ENCODE measurements at regions not wholly inside any gene's neighbourhood (a gene's known extent, or its start where the extent isn't known, plus 50 kb on each side); places are given as distances from the start of the nearest gene placed in this dataset.

- in situ Hi-C loops (cut with MboI) (no loop called here), intact Hi-C loops (cut with micrococcal nuclease) (no loop called here)
- POLR2A ChIA-PET, result interaction anchor here (0.6 kb wide), 1 partner anchor 8 kb away, joined by 4 read pairs; no protein-coding TSS in a partner anchor
- Histone ChIP-seq H4K20me1 (replicated peaks; ENCODE audit: control insufficient read depth, insufficient read depth, low read length) (no peaks in the 10 kb centered on the region), H3K4me1 (replicated peaks in 1 of 2; ENCODE audit: control insufficient read depth in 2 of 2, insufficient read depth in 2 of 2, low read length in 2 of 2) (no peaks in the 10 kb centered on the region), H3K9me1 (ENCODE audit: control insufficient read depth, insufficient read depth, low read length) (no peaks in the 10 kb centered on the region), H3K4me3 (no peak overlapping the region), H3K9ac (ENCODE audit: insufficient read depth in 1 of 2, low read depth in 2 of 2, low read length in 2 of 2) (no peak overlapping the region), H3K4me2 (ENCODE audit: insufficient read depth, low read length) (no peak overlapping the region), H2AFZ (ENCODE audit: low read depth, low read length) (no peak overlapping the region), H3K79me2 (ENCODE audit: control insufficient read depth, insufficient read depth, low read length) (no peaks in the 10 kb centered on the region), H3K36me3 (ENCODE audit: control insufficient read depth, insufficient read depth, low read length) (no peaks in the 10 kb centered on the region), H3K27ac (ENCODE audit: extremely low read depth, low read depth, low read length) (no peak overlapping the region), H3K9me3 (replicated peaks; ENCODE audit: control insufficient read depth, insufficient read depth, low read depth, low read length) (no peaks in the 10 kb centered on the region), H3K27me3 (ENCODE audit: control insufficient read depth in 2 of 2, insufficient read depth in 2 of 2, low read length in 2 of 2) (no peaks in the 10 kb centered on the region)
- 0% methylated on average over 7 of the region's 8 CpGs for WGBS (ENCODE audit: insufficient coverage, low coverage, missing lambda C conversion rate)
- ATAC-seq (no peak), DNase-seq (ENCODE audit: extremely low read depth in 1 of 4, low spot score in 3 of 4) (no peak), FAIRE-seq (no peak)
- TF ChIP-seq PHB (CRISPR knock-in tag; IDR thresholded peaks at IDR 0.05), result no peak
- TF ChIP-seq NFRKB (IDR thresholded peaks at IDR 0.05; ENCODE audit: low read depth), result no peak
- no peak for TF ChIP-seq NFATC3 (IDR thresholded peaks at IDR 0.05)
- TF ChIP-seq RAD21 (CRISPR knock-in tag; conservative IDR thresholded peaks at IDR 0.05 in 1 of 2, IDR thresholded peaks at IDR 0.05 in 1 of 2), result no peak
- TF ChIP-seq JUN (IDR thresholded peaks at IDR 0.05; ENCODE audit: borderline replicate concordance, low read depth, low read length), result no peak
- no peak for TF ChIP-seq JUN (CRISPR knock-in tag; IDR thresholded peaks at IDR 0.05; ENCODE audit: borderline replicate concordance)
- no peak for TF ChIP-seq SMARCE1 (IDR thresholded peaks at IDR 0.05)
- TF ChIP-seq MAX (CRISPR knock-in tag; IDR thresholded peaks at IDR 0.05), result no peak
- TF ChIP-seq FOXK1 (CRISPR knock-in tag; IDR thresholded peaks at IDR 0.05; ENCODE audit: borderline replicate concordance), result no peak
- no peak for TF ChIP-seq ZNF354B (CRISPR knock-in tag; IDR thresholded peaks at IDR 0.05)
- no peak for TF ChIP-seq MEF2A (IDR thresholded peaks at IDR 0.05; ENCODE audit: control insufficient read depth, low read depth, low read length)
- no TSS peak for BruUV-seq (replicated peaks)
- CTCF ChIA-PET (ENCODE audit: low intra/inter-chr PET ratio), result no interaction called here
Observed at GRCh38 chr18:59040770-59041148, 98.9 kb upstream of the SEC11C start.
